Gastroesophageal sphincter (tissue), 3 donors: ENCODE measurements at regions not wholly inside any gene's neighbourhood (a gene's known extent, or its start where the extent isn't known, plus 50 kb on each side); places are given as distances from the start of the nearest gene placed in this dataset.

ENCODE experiments used
- EP300 ChIP-seq: sonication (generic); formaldehyde crosslinking; IDR thresholded peaks from one replicate; pipeline ENCODE4 v1.6.1; 2017; ENCODE audit warnings: antibody characterized with exemption, mild to moderate bottlenecking
- POLR2A ChIP-seq, 2 donors: fragments of 450-650 bp; IDR thresholded peaks; one replicate each; pipeline ENCODE4 v1.6.1; 2017; ENCODE audit warnings: antibody characterized with exemption in 2 of 2, mild to moderate bottlenecking in 2 of 2, moderate library complexity in 1 of 2
- POLR2AphosphoS5 ChIP-seq: sonication (generic); formaldehyde crosslinking; IDR thresholded peaks from one replicate; pipeline ENCODE4 v1.6.1; 2017; ENCODE audit warnings: antibody characterized with exemption
- TF ChIP-seq, protein P1 (sequence below), 4 experiments: fragments of 200-600 bp in 2 of 4; fragments of 450-650 bp in 2 of 4; sonication (generic) in 1 of 4; IDR thresholded peaks; one replicate each; pipeline ENCODE4 v1.5.1; 2017 to 2019; ENCODE audit warnings: antibody characterized with exemption in 4 of 4, mild to moderate bottlenecking in 2 of 4, moderate library complexity in 2 of 4

DNA sequence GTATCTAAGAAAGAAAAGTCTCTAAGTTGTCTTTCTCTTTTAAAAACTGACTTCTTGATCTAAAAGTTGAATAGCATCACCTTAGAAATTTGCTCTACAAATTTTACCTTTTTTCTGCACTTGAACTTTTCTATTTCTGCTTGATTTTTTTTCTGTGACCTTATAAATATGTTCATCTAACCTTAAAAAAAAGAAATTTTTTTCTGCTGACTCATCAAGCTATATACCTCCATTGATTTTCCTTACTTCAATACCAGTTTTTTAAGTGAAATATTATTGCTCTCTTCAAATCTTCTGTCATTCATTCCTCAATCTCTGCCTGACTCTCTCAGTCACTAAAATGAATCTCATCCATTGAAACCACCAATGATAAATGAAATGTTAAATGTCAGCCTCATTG, 910.1 kb downstream of the GALC start:
- TF ChIP-seq POLR2A (IDR thresholded peaks at IDR 0.05): no peak
- TF ChIP-seq EP300: no peak
- TF ChIP-seq, protein P1, sequence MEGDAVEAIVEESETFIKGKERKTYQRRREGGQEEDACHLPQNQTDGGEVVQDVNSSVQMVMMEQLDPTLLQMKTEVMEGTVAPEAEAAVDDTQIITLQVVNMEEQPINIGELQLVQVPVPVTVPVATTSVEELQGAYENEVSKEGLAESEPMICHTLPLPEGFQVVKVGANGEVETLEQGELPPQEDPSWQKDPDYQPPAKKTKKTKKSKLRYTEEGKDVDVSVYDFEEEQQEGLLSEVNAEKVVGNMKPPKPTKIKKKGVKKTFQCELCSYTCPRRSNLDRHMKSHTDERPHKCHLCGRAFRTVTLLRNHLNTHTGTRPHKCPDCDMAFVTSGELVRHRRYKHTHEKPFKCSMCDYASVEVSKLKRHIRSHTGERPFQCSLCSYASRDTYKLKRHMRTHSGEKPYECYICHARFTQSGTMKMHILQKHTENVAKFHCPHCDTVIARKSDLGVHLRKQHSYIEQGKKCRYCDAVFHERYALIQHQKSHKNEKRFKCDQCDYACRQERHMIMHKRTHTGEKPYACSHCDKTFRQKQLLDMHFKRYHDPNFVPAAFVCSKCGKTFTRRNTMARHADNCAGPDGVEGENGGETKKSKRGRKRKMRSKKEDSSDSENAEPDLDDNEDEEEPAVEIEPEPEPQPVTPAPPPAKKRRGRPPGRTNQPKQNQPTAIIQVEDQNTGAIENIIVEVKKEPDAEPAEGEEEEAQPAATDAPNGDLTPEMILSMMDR (IDR thresholded peaks at IDR 0.05): no peak
- no peak for TF ChIP-seq POLR2AphosphoS5
